ENCODE measurements at regions not wholly inside any gene's neighbourhood (a gene's known extent, or its start where the extent isn't known, plus 50 kb on each side); places are given as distances from the start of the nearest gene placed in this dataset.

DNA sequence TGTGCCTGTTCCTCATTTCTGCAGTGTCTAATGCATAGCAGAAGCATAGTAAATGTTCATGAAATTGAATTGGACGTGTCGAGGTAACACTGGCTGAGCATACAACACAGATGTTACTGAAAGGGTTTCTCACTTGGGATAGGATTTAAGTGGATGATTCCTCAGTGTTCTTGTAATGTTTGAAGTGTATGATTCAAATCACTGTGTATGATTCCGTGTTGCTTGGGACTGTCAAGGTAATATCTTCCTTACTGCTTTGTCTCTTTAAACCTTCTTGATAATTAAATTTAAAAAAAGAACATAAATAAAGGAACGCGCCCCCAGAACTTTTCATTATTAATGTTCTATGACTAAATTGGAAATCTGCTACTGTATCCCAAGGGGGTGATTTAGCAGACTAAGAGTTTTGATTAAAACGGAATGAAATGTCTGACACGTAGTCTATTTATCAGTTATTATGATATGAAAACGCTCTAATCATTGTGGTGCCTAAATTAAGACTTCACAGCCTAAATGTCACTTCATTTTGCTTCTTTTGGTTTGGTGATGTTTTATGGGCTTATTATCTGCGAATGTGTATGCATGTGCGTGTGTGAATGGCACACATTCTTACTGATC is 696.9 kb upstream of the EPHA5 start:
- TF ChIP-seq, protein P1, sequence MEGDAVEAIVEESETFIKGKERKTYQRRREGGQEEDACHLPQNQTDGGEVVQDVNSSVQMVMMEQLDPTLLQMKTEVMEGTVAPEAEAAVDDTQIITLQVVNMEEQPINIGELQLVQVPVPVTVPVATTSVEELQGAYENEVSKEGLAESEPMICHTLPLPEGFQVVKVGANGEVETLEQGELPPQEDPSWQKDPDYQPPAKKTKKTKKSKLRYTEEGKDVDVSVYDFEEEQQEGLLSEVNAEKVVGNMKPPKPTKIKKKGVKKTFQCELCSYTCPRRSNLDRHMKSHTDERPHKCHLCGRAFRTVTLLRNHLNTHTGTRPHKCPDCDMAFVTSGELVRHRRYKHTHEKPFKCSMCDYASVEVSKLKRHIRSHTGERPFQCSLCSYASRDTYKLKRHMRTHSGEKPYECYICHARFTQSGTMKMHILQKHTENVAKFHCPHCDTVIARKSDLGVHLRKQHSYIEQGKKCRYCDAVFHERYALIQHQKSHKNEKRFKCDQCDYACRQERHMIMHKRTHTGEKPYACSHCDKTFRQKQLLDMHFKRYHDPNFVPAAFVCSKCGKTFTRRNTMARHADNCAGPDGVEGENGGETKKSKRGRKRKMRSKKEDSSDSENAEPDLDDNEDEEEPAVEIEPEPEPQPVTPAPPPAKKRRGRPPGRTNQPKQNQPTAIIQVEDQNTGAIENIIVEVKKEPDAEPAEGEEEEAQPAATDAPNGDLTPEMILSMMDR (IDR thresholded peaks at IDR 0.05; ENCODE audit: extremely low read depth in 1 of 2, insufficient read depth in 1 of 2, low read depth in 1 of 2, low read length in 2 of 2) = no peak
- TF ChIP-seq POLR2A (IDR thresholded peaks at IDR 0.05; ENCODE audit: low read depth, low read length) = no peak
- no peak for TF ChIP-seq EZH2 (IDR thresholded peaks at IDR 0.05; ENCODE audit: borderline replicate concordance, low read depth, low read length, severe bottlenecking)
- TF ChIP-seq MYC (IDR thresholded peaks at IDR 0.05; ENCODE audit: low read depth, low read length) = no peak
- no peak for TF ChIP-seq JUN (IDR thresholded peaks at IDR 0.05; ENCODE audit: borderline replicate concordance, insufficient read depth, insufficient read length, low read depth)

Measured in endothelial cell of umbilical vein (primary cell).